ENCODE measurements at regions not wholly inside any gene's neighbourhood (a gene's known extent, or its start where the extent isn't known, plus 50 kb on each side); places are given as distances from the start of the nearest gene placed in this dataset.

DNA sequence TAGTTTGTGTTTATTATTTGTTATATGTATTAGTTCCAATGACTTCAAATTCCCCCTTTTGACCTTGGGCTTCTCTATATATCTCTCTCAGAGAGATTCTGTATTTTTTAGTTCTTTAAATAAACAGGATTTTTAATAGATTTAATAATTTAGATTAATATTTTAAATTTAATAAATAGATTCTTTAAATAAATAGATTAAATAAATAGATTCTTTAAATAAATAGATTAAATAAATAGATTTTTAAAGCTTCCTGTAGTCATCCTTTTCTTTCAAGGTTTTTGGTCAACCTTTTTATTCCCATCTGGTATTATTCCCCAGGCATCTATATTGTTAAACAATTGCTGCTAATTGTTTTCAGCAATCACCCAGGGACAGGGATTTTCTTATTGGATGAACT is 721.9 kb upstream of the ADAMTS5 start:
- Histone ChIP-seq H3K27ac (ENCODE audit: low read depth, low read length) (no peak overlapping the region), H3K4me2 (ENCODE audit: low read length) (no peak overlapping the region), H3K9me2 (replicated peaks; ENCODE audit: control insufficient read depth, low read length) (no peaks in the 10 kb centered on the region), H3K9me3 (ENCODE audit: control insufficient read depth, insufficient read depth, low read length) (no peaks in the 10 kb centered on the region), H3F3A (ENCODE audit: control insufficient read depth, insufficient read depth) (no peaks in the 10 kb centered on the region), H3K4me3 (ENCODE audit: low read length) (no peak overlapping the region), H3K4me1 (ENCODE audit: control insufficient read depth, low read length) (no peaks in the 10 kb centered on the region), H3K36me3 (ENCODE audit: control insufficient read depth, low read length) (no peaks in the 10 kb centered on the region), H4K20me1 (ENCODE audit: control insufficient read depth, insufficient read depth, low read depth, low read length) (no peaks in the 10 kb centered on the region), H3K79me2 (ENCODE audit: control insufficient read depth, low read length) (no peaks in the 10 kb centered on the region), H3K27me3 (ENCODE audit: control insufficient read depth, low read length) (no peaks in the 10 kb centered on the region)
- TF ChIP-seq EZH2phosphoT487 (IDR thresholded peaks at IDR 0.05; ENCODE audit: borderline replicate concordance, low read length): no peak
- TF ChIP-seq, protein P1, sequence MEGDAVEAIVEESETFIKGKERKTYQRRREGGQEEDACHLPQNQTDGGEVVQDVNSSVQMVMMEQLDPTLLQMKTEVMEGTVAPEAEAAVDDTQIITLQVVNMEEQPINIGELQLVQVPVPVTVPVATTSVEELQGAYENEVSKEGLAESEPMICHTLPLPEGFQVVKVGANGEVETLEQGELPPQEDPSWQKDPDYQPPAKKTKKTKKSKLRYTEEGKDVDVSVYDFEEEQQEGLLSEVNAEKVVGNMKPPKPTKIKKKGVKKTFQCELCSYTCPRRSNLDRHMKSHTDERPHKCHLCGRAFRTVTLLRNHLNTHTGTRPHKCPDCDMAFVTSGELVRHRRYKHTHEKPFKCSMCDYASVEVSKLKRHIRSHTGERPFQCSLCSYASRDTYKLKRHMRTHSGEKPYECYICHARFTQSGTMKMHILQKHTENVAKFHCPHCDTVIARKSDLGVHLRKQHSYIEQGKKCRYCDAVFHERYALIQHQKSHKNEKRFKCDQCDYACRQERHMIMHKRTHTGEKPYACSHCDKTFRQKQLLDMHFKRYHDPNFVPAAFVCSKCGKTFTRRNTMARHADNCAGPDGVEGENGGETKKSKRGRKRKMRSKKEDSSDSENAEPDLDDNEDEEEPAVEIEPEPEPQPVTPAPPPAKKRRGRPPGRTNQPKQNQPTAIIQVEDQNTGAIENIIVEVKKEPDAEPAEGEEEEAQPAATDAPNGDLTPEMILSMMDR (IDR thresholded peaks at IDR 0.05; ENCODE audit: low read depth, low read length, poor library complexity, severe bottlenecking): no peak

DNA sequence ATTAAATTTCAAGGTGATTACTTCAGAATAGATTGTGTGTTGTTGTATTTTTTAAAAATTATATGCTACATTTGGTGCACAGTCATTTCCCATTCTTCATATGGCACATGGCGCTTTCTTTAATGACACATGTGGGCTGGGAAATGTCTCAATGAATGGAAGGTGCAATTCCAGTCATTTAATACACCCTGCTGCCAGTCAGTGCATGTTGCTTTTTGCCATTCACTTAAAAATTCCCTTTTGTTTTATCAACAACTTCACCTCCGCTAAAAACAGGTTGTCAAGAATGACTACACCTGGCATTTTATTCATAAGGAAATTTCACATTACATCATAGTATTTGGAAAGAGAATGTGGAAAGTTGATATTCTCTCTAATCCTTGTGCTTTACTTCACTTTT is 716.4 kb upstream of the ADAMTS5 start:
- no peaks in the 10 kb centered on the region for H3F3A ChIP-seq (ENCODE audit: control insufficient read depth, insufficient read depth)
- no peaks in the 10 kb centered on the region for H3K36me3 ChIP-seq (ENCODE audit: control insufficient read depth, low read length)
- TF ChIP-seq, protein P1 (IDR thresholded peaks at IDR 0.05; ENCODE audit: low read depth, low read length, poor library complexity, severe bottlenecking): no peak
- TF ChIP-seq EZH2phosphoT487 (IDR thresholded peaks at IDR 0.05; ENCODE audit: borderline replicate concordance, low read length): no peak
- no peak overlapping the region for H3K4me2 ChIP-seq (ENCODE audit: low read length)
- no peak overlapping the region for H3K27ac ChIP-seq (ENCODE audit: low read depth, low read length)
- H3K79me2 ChIP-seq (ENCODE audit: control insufficient read depth, low read length): no peaks in the 10 kb centered on the region
- no peaks in the 10 kb centered on the region for H3K27me3 ChIP-seq (ENCODE audit: control insufficient read depth, low read length)
- no peaks in the 10 kb centered on the region for H3K9me2 ChIP-seq (replicated peaks; ENCODE audit: control insufficient read depth, low read length)
- no peak overlapping the region for H3K4me3 ChIP-seq (ENCODE audit: low read length)
- peaks cover 3% of the 10 kb centered on the region; the same call in 1 of the 2 replicates for H3K9me3 ChIP-seq (ENCODE audit: control insufficient read depth, insufficient read depth, low read length)
- no peaks in the 10 kb centered on the region for H4K20me1 ChIP-seq (ENCODE audit: control insufficient read depth, insufficient read depth, low read depth, low read length)
- no peaks in the 10 kb centered on the region for H3K4me1 ChIP-seq (ENCODE audit: control insufficient read depth, low read length)

DNA sequence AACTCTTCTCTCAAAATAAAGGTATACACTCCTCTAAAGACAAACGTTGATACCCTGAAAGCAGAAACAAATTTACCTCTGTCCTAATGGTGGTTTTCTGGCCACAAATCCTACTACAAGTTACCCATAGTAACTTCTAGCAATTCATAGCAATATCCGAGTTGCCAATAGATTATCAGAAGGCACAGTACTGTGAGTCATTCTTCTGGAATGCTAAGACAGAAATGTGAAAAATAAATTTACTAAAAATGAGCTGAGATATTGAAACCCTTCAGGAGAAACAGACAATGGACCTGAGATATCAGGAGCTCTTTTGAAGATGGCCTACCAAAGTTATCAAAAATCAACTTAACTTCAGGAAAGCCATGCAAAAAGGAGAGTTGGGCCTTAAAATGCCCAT is 715.0 kb upstream of the ADAMTS5 start:
- H3K4me3 ChIP-seq (ENCODE audit: low read length): no peak overlapping the region

More for the DNA sequence above, 715.0 kb upstream of the ADAMTS5 start:
- Histone ChIP-seq H3K79me2 (ENCODE audit: control insufficient read depth, low read length) (no peaks in the 10 kb centered on the region), H3K27ac (ENCODE audit: low read depth, low read length) (no peak overlapping the region), H3K9me2 (replicated peaks; ENCODE audit: control insufficient read depth, low read length) (no peaks in the 10 kb centered on the region), H3K36me3 (ENCODE audit: control insufficient read depth, low read length) (no peaks in the 10 kb centered on the region), H3F3A (ENCODE audit: control insufficient read depth, insufficient read depth) (no peaks in the 10 kb centered on the region), H3K9me3 (ENCODE audit: control insufficient read depth, insufficient read depth, low read length) (peaks cover 3% of the 10 kb centered on the region; the same call in 1 of the 2 replicates), H3K4me2 (ENCODE audit: low read length) (no peak overlapping the region), H3K4me1 (ENCODE audit: control insufficient read depth, low read length) (no peaks in the 10 kb centered on the region), H4K20me1 (ENCODE audit: control insufficient read depth, insufficient read depth, low read depth, low read length) (no peaks in the 10 kb centered on the region), H3K27me3 (ENCODE audit: control insufficient read depth, low read length) (no peaks in the 10 kb centered on the region)
- TF ChIP-seq EZH2phosphoT487 (IDR thresholded peaks at IDR 0.05; ENCODE audit: borderline replicate concordance, low read length): no peak
- TF ChIP-seq, protein P1 (IDR thresholded peaks at IDR 0.05; ENCODE audit: low read depth, low read length, poor library complexity, severe bottlenecking): no peak
